ENCODE measurements at regions not wholly inside any gene's neighbourhood (a gene's known extent, or its start where the extent isn't known, plus 50 kb on each side); places are given as distances from the start of the nearest gene placed in this dataset.

DNA sequence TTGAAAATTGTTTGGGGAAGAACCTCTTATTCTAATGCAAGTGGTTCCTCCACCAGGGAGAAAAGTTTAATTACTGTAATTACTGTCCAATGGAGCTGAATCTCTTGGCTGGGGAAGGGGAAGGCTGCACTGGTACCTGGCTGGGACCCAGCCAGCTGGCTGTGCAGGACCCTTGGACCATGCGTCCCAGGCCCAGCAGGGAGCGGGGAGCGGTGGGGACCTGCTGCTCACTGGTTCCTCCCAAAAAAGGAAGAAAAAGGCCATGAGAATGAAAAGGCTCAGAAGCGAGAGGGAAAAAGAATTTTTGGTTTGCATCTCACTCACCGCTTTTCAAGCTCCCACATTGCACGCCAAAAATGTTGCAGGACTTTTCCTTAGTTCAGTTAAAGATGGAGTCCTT lies 333.5 kb downstream of the FAM47B start:
- Mint-ChIP-seq H3K4me3 (no peak overlapping the region), H3K9me3 (no peaks in the 10 kb centered on the region)
- ATAC-seq (ENCODE audit: poor library complexity) = no peak

DNA sequence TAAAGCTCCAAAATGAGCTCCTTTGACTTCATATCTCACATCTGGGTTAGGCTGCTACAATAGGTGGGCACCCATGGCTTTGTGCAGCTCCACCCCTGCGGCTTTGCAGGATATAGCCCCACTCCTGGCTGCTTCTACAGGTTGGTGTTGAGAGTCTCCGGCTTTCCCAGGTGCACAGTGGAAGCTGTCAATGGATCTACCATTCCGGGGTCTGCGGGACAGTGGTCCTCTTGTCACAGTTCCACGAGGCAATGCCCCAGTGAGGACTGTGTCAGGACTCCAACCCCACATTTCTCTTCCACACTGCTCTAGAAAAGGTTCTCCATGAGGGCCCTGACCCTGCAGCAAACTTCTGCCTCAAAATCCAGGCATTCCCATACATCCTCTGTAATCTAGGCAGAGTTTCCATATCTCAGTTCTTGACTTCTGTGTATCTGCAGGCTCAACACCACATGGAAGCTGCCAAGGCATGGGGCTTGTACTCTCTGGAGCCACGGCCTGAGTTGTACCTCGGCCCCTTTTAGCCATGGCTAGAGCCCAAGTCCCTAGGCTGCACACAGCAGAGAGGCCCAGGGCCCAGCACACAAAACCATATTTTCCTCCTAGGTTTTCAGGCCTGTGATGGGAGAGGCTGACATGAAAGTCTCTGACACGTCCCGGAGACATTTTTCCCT lies 342.8 kb downstream of the FAM47B start:
- no peaks in the 10 kb centered on the region for H3K4me1 Mint-ChIP-seq (ENCODE audit: low read depth)
- CTCF ChIA-PET = no interaction called here
- H3K27me3 ChIP-seq (ENCODE audit: control insufficient read depth in 1 of 2, insufficient read depth in 2 of 2, low read length in 2 of 2) = no peaks in the 10 kb centered on the region
- TF ChIP-seq CTCF (IDR thresholded peaks at IDR 0.05) = no peak
- ATAC-seq (ENCODE audit: poor library complexity) (no peak), DNase-seq (no peak)
- no peaks in the 10 kb centered on the region for H3K4me1 ChIP-seq (ENCODE audit: insufficient read depth, low read length)
- peaks cover 0 to 3% of the 10 kb centered on the region in 2 experiments for H3K9me3 ChIP-seq (ENCODE audit: control insufficient read depth in 1 of 2, insufficient read depth in 1 of 2, low read length in 2 of 2)
- intact Hi-C loops (cut with DNase I, micrococcal nuclease) = no loop called here
- H3K36me3 ChIP-seq (ENCODE audit: insufficient read depth, low read length) = no peaks in the 10 kb centered on the region
- no peaks in the 10 kb centered on the region for H3K9me3 Mint-ChIP-seq
- H3K27me3 Mint-ChIP-seq = no peaks in the 10 kb centered on the region
- H3K36me3 Mint-ChIP-seq (ENCODE audit: low read depth) = no peaks in the 10 kb centered on the region
- POLR2A ChIA-PET = no interaction called here
- no peak overlapping the region for H3K4me3 ChIP-seq (ENCODE audit: low read length)
- H3K4me3 Mint-ChIP-seq = no peak overlapping the region
- H3K27ac Mint-ChIP-seq = no peak overlapping the region
- no peak overlapping the region for H3K27ac ChIP-seq (ENCODE audit: low read depth in 1 of 2, low read length in 2 of 2)

More for the DNA sequence above, 333.5 kb downstream of the FAM47B start:
- Histone ChIP-seq H3K36me3 (ENCODE audit: insufficient read depth, low read length) (no peaks in the 10 kb centered on the region), H3K4me1 (ENCODE audit: insufficient read depth, low read length) (no peaks in the 10 kb centered on the region), H3K27ac (ENCODE audit: low read depth in 1 of 2, low read length in 2 of 2) (no peak overlapping the region), H3K4me3 (ENCODE audit: low read length) (no peak overlapping the region), H3K9me3 (ENCODE audit: control insufficient read depth in 1 of 2, insufficient read depth in 1 of 2, low read length in 2 of 2) (peaks cover 0 to 4% of the 10 kb centered on the region in 2 experiments), H3K27me3 (ENCODE audit: control insufficient read depth in 1 of 2, insufficient read depth in 2 of 2, low read length in 2 of 2) (no peaks in the 10 kb centered on the region)
- DNase-seq = no peak
- Mint-ChIP-seq H3K4me1 (ENCODE audit: low read depth) (no peaks in the 10 kb centered on the region), H3K36me3 (ENCODE audit: low read depth) (no peaks in the 10 kb centered on the region), H3K27me3 (no peaks in the 10 kb centered on the region), H3K27ac (no peak overlapping the region)
- ChIA-PET CTCF (no interaction called here), POLR2A (no interaction called here)
- intact Hi-C loops (cut with DNase I, micrococcal nuclease) = no loop called here
- no peak for TF ChIP-seq CTCF (IDR thresholded peaks at IDR 0.05)

GRCh38 chrX:35288657-35289056 lies 346.1 kb downstream of the FAM47B start:
- intact Hi-C loops (cut with DNase I, micrococcal nuclease) = no loop called here

More at GRCh38 chrX:35288657-35289056, 346.1 kb downstream of the FAM47B start:
- no peaks in the 10 kb centered on the region for H3K9me3 Mint-ChIP-seq
- Histone ChIP-seq H3K9me3 (ENCODE audit: control insufficient read depth in 1 of 2, insufficient read depth in 1 of 2, low read length in 2 of 2) (peaks cover 0 to 3% of the 10 kb centered on the region in 2 experiments), H3K4me3 (ENCODE audit: low read length) (no peak overlapping the region), H3K27ac (ENCODE audit: low read depth in 1 of 2, low read length in 2 of 2) (no peak overlapping the region), H3K27me3 (ENCODE audit: control insufficient read depth in 1 of 2, insufficient read depth in 2 of 2, low read length in 2 of 2) (no peaks in the 10 kb centered on the region), H3K36me3 (ENCODE audit: insufficient read depth, low read length) (no peaks in the 10 kb centered on the region), H3K4me1 (ENCODE audit: insufficient read depth, low read length) (no peaks in the 10 kb centered on the region)
- H3K27me3 Mint-ChIP-seq = no peaks in the 10 kb centered on the region
- DNase-seq (no peak), ATAC-seq (ENCODE audit: poor library complexity) (no peak)
- H3K36me3 Mint-ChIP-seq (ENCODE audit: low read depth) = no peaks in the 10 kb centered on the region
- ChIA-PET CTCF (no interaction called here), POLR2A (no interaction called here)
- H3K27ac Mint-ChIP-seq = no peak overlapping the region
- no peak overlapping the region for H3K4me3 Mint-ChIP-seq
- no peak for TF ChIP-seq CTCF (IDR thresholded peaks at IDR 0.05)
- H3K4me1 Mint-ChIP-seq (ENCODE audit: low read depth) = no peaks in the 10 kb centered on the region

Data from CD4-positive, alpha-beta T cell (primary cell).